ENCODE measurements at regions not wholly inside any gene's neighbourhood (a gene's known extent, or its start where the extent isn't known, plus 50 kb on each side); places are given as distances from the start of the nearest gene placed in this dataset.
"Not testable (repeated sequence)": the region's sequence is repeated elsewhere in the genome, so short reads cannot be mapped to it uniquely, and the experiment has no call there.

DNA sequence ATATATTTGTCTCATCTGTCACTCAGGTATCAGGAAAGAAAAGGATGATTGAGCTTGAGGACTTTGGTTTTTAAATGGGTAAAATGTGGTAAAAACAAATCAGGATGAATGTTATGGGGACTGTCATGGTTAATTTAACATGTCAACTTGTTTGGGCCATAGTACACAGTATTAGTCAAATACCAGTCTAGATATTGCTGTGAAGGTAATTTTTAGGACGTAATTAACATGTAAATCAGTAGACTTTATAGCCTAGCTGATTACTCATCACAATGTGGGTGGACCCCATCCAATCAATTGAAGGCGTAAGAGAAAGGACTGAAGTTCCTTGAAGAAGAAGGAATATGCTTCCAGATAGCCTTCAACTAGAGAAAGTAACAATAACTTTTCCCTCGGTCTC is 275.7 kb upstream of the ZNF804A start:
- Histone ChIP-seq H3K4me1 (no peaks in the 10 kb centered on the region), H3K36me3 (no peaks in the 10 kb centered on the region), H3K27me3 (no peaks in the 10 kb centered on the region), H3K4me3 (no peak overlapping the region), H3K9me3 (no peaks in the 10 kb centered on the region), H3K27ac (no peak overlapping the region)
- no peak for TF ChIP-seq POLR2A (IDR thresholded peaks at IDR 0.05)
- no peak for TF ChIP-seq EP300 (IDR thresholded peaks at IDR 0.05)
- TF ChIP-seq POLR2AphosphoS5 (IDR thresholded peaks at IDR 0.05): no peak
- TF ChIP-seq, protein P1, sequence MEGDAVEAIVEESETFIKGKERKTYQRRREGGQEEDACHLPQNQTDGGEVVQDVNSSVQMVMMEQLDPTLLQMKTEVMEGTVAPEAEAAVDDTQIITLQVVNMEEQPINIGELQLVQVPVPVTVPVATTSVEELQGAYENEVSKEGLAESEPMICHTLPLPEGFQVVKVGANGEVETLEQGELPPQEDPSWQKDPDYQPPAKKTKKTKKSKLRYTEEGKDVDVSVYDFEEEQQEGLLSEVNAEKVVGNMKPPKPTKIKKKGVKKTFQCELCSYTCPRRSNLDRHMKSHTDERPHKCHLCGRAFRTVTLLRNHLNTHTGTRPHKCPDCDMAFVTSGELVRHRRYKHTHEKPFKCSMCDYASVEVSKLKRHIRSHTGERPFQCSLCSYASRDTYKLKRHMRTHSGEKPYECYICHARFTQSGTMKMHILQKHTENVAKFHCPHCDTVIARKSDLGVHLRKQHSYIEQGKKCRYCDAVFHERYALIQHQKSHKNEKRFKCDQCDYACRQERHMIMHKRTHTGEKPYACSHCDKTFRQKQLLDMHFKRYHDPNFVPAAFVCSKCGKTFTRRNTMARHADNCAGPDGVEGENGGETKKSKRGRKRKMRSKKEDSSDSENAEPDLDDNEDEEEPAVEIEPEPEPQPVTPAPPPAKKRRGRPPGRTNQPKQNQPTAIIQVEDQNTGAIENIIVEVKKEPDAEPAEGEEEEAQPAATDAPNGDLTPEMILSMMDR (IDR thresholded peaks at IDR 0.05): no peak
- DNase-seq (no peak), ATAC-seq (ENCODE audit: low FRiP score in 2 of 2) (no peak)
- 84 to 88% methylated on average over 3 of the region's 3 CpGs for WGBS, 2 donors

DNA sequence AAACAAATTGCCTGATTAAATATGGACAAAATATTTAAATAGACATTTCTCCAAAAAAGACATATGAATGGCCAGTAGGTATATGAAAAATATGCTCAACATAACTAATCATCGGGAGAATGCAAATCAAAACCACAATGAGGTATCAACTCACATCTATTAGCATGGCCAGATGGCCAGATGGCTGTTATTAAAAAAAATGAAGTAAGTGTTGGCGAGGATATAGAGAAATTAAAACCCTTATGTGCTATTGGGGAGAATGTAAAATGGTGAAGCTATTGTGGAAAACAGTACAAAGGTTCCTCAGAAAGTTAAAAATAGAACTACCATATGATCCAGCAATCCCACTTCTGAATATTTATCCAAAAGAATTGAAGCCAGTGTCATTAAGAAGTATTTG is 272.3 kb upstream of the ZNF804A start:
- Histone ChIP-seq H3K27ac (no peak overlapping the region), H3K4me1 (no peaks in the 10 kb centered on the region), H3K4me3 (no peak overlapping the region), H3K9me3 (no peaks in the 10 kb centered on the region), H3K27me3 (no peaks in the 10 kb centered on the region), H3K36me3 (no peaks in the 10 kb centered on the region)
- no peak for ATAC-seq (ENCODE audit: low FRiP score in 2 of 2)
- 77 to 85% methylated on average over 2 of the region's 2 CpGs for WGBS, 2 donors
- DNase-seq: no peak
- TF ChIP-seq POLR2AphosphoS5 (IDR thresholded peaks at IDR 0.05) (no peak), POLR2A (IDR thresholded peaks at IDR 0.05) (no peak), EP300 (IDR thresholded peaks at IDR 0.05) (no peak)
- TF ChIP-seq, protein P1 (IDR thresholded peaks at IDR 0.05): no peak

DNA sequence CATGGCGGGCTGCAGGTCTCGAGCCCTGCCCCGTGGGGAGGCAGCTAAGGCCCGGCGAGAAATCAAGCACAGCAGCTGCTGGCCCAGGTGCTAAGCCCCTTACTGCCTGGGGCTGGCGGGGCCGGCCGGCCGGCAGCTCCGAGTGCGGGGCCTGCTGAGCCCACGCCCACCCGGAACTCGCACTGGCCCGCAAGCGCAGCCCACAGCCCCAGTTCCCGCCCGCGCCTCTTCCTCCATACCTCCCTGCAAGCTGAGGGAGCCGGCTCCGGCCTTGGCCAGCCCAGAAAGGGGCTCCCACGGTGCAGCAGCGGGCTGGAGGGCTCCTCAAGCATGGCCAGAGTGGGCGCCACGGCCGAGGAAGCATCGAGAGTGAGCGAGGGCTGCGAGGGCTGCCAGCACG is 270.5 kb upstream of the ZNF804A start:
- not testable (repeated sequence) for H3K27ac ChIP-seq; ATAC-seq (ENCODE audit: low FRiP score in 2 of 2); H3K36me3 ChIP-seq; H3K9me3 ChIP-seq; H3K27me3 ChIP-seq; H3K4me1 ChIP-seq; H3K4me3 ChIP-seq
- 84 to 87% methylated on average over 24 to 30 of the region's 30 CpGs for WGBS, 2 donors
- DNase-seq: peak in 1 of 2 donors; percentile 69

DNA sequence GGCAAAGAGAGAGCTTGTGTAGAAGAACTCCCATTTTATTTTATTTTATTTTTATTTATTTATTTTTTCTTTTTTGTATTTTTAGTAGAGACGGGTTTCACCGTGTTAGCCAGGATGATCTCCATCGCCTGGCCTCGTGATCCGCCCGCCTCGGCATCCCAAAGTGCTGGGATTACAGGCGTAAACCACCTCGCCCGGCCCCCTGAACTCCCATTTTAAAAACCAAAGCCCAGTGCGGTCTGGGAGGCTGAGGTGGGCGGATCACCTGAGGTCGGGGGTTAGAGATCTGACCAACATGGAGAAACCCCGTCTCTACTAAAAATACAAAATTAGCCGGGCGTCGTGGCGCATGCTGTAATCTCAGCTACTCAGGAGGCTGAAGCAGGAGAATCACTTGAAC is 267.8 kb upstream of the ZNF804A start:
- not testable (repeated sequence) for H3K36me3 ChIP-seq; ATAC-seq (ENCODE audit: low FRiP score in 2 of 2)

DNA sequence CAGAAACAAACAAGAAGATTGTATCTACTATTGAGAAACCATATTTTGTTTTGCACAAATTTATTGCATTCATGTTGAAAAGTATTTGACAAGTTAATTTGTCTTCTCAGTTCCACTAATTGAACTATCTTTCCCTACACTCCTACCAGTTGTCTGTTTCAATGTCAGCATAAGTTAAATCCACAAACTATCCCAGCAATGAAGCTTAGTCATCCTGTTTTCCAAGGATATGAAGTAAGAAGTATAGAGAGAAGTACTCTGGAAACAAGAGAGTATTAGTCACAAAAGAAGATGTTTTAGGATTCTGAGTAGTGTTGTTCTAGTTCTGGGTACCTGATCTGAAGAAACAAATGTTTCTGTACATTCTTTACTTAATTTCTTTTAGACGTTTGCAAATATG is 261.6 kb upstream of the ZNF804A start:
- no peaks in the 10 kb centered on the region for H3K4me1 ChIP-seq
- WGBS, 2 donors: 50 to 69% methylated on average over 1 of the region's 1 CpG
- H3K4me3 ChIP-seq: no peak overlapping the region
- no peak overlapping the region for H3K27ac ChIP-seq
- no peaks in the 10 kb centered on the region for H3K27me3 ChIP-seq
- ATAC-seq (ENCODE audit: low FRiP score in 2 of 2): no peak
- TF ChIP-seq EP300 (IDR thresholded peaks at IDR 0.05): no peak
- TF ChIP-seq, protein P1 (IDR thresholded peaks at IDR 0.05): no peak
- no peak for TF ChIP-seq POLR2AphosphoS5 (IDR thresholded peaks at IDR 0.05)
- no peak for TF ChIP-seq POLR2A (IDR thresholded peaks at IDR 0.05)
- no peaks in the 10 kb centered on the region for H3K36me3 ChIP-seq
- no peaks in the 10 kb centered on the region for H3K9me3 ChIP-seq
- DNase-seq: no peak

More for the DNA sequence above, 267.8 kb upstream of the ZNF804A start:
- H3K4me1 ChIP-seq, H3K9me3 ChIP-seq, H3K27me3 ChIP-seq, H3K27ac ChIP-seq, H3K4me3 ChIP-seq: not testable (repeated sequence)
- DNase-seq: peak in 1 of 2 donors; percentile 21
- WGBS, 2 donors: 95 to 98% methylated on average over 18 of the region's 18 CpGs

DNA sequence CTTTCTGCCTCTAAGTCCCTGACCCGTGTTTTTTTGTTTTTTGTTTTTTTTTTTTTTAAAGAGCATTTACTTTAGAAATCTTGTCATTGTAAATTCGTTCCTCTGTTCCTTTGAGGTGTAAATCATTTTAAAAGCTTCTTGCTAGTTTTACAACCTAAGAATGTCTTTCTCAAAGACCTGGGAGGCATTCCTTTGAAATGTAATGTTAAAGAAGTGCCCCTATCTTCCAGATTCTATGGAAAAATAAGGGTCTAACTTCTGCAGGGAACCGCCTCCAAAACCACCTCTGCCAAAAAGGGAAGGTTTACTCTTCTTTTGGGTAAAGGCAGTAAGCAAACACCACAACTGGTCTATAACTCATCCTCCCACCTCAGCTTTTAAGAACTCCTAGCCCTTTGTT is 259.6 kb upstream of the ZNF804A start:
- DNase-seq (no peak), ATAC-seq (ENCODE audit: low FRiP score in 2 of 2) (no peak)
- Histone ChIP-seq H3K4me3 (no peak overlapping the region), H3K4me1 (no peaks in the 10 kb centered on the region), H3K27ac (no peak overlapping the region), H3K9me3 (no peaks in the 10 kb centered on the region), H3K36me3 (no peaks in the 10 kb centered on the region), H3K27me3 (no peaks in the 10 kb centered on the region)
- TF ChIP-seq POLR2AphosphoS5 (IDR thresholded peaks at IDR 0.05) (no peak), POLR2A (IDR thresholded peaks at IDR 0.05) (no peak), EP300 (IDR thresholded peaks at IDR 0.05) (no peak)
- TF ChIP-seq, protein P1 (IDR thresholded peaks at IDR 0.05): no peak
- whole genome bisulfite sequencing, 2 donors: 27 to 33% methylated on average over 3 of the region's 3 CpGs
